ENCODE measurements at regions not wholly inside any gene's neighbourhood (a gene's known extent, or its start where the extent isn't known, plus 50 kb on each side); places are given as distances from the start of the nearest gene placed in this dataset.

DNA sequence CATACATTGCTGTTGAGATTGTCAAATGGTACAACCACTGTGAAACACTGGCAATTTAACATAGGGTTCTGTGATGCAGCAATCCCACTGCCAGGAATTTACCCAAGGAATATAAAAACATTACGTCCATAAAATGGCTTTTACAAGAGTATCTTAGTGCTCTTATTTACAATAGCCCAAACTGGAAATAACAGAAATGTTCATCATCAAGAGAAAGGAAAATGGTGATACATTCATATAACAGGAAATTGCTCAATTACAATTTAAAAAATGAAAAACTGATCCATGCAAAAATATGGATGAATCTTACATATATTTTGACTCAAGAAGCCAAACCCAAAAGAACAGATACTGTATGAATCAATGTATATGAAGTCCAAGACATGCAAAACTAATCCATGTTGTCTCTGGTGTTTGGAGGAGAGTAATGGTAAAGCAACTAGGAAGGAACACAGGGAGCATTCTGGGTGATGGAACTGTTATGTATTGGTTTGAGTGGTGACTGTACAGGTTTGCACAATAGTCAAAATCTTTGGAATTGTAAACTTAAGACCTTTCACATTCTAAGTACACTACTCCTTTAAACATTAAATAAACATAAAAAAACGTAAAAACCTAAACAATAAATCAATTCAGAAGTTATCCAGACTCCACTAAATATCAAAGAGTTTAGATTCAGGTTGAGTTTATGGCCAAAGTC, 104.8 kb upstream of the WDR75 start:
- Histone ChIP-seq H3K4me1 (ENCODE audit: control insufficient read depth, extremely low read depth, insufficient read depth, low read length) (no peaks in the 10 kb centered on the region), H3K27ac (ENCODE audit: control insufficient read depth, insufficient read depth, low read length) (no peak overlapping the region), H3K9ac (ENCODE audit: control insufficient read depth, extremely low read depth, insufficient read depth, low read length) (no peak overlapping the region), H3K79me2 (ENCODE audit: control insufficient read depth, insufficient read depth, low read length) (no peaks in the 10 kb centered on the region), H3K9me1 (ENCODE audit: control insufficient read depth, extremely low read depth, insufficient read depth, low read length) (no peaks in the 10 kb centered on the region), H4K20me1 (ENCODE audit: control insufficient read depth, extremely low read depth, insufficient read depth, low read length) (no peaks in the 10 kb centered on the region), H3K36me3 (ENCODE audit: control insufficient read depth in 2 of 2, extremely low read depth in 1 of 2, insufficient read depth in 2 of 2, low read length in 2 of 2) (no peaks in the 10 kb centered on the region), H3K4me2 (ENCODE audit: control insufficient read depth, extremely low read depth, insufficient read depth, low read depth, low read length) (no peak overlapping the region), H3K4me3 (ENCODE audit: control insufficient read depth in 2 of 3, extremely low read depth in 1 of 3, insufficient read depth in 2 of 3, low read depth in 1 of 3, low read length in 3 of 3) (no peak overlapping the region), H2AFZ (ENCODE audit: control insufficient read depth, low read length) (no peak overlapping the region), H3K9me3 (ENCODE audit: control insufficient read depth, low read depth, low read length) (no peaks in the 10 kb centered on the region), H3K27me3 (ENCODE audit: control insufficient read depth, extremely low read depth, insufficient read depth, low read length) (no peaks in the 10 kb centered on the region)
- dilution Hi-C loops (cut with MboI; ENCODE audit: extremely low pct_ligation_motif_present, low sequenced_read_pairs) = no loop called here
- TF ChIP-seq, protein P1, sequence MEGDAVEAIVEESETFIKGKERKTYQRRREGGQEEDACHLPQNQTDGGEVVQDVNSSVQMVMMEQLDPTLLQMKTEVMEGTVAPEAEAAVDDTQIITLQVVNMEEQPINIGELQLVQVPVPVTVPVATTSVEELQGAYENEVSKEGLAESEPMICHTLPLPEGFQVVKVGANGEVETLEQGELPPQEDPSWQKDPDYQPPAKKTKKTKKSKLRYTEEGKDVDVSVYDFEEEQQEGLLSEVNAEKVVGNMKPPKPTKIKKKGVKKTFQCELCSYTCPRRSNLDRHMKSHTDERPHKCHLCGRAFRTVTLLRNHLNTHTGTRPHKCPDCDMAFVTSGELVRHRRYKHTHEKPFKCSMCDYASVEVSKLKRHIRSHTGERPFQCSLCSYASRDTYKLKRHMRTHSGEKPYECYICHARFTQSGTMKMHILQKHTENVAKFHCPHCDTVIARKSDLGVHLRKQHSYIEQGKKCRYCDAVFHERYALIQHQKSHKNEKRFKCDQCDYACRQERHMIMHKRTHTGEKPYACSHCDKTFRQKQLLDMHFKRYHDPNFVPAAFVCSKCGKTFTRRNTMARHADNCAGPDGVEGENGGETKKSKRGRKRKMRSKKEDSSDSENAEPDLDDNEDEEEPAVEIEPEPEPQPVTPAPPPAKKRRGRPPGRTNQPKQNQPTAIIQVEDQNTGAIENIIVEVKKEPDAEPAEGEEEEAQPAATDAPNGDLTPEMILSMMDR (optimal IDR thresholded peaks at IDR 0.05 in 1 of 3, IDR thresholded peaks at IDR 0.05 in 1 of 3, conservative IDR thresholded peaks at IDR 0.05 in 1 of 3; ENCODE audit: extremely low read depth in 1 of 3, insufficient read depth in 2 of 3, low read length in 3 of 3) = no peak
- no peak for TF ChIP-seq EZH2 (IDR thresholded peaks at IDR 0.05; ENCODE audit: low read length)
- no peak for FAIRE-seq
- DNase-seq (ENCODE audit: low read depth, low spot score) = no peak

DNA sequence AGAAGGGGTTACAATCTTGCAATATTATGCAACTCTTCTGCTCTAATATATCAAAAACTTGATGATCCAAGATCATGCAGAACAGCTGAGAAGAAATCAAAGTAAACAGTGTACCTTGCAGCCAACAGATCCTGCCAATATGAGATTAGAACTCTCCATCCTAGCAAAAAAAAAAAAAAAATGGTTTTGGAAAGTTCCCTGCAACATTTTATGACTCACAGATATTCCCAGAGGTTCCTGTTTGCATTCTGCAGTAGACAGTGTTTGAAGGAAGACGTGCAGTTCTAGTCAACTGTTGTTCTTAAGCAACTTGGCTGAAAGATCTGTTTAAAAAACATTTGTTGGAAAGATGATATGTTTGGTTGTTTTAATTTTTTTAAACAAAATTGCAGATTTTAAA, 103.6 kb upstream of the WDR75 start:
- Histone ChIP-seq H3K4me1 (ENCODE audit: control insufficient read depth, extremely low read depth, insufficient read depth, low read length) (no peaks in the 10 kb centered on the region), H3K27ac (ENCODE audit: control insufficient read depth, insufficient read depth, low read length) (no peak overlapping the region), H3K79me2 (ENCODE audit: control insufficient read depth, insufficient read depth, low read length) (no peaks in the 10 kb centered on the region), H3K9me1 (ENCODE audit: control insufficient read depth, extremely low read depth, insufficient read depth, low read length) (no peaks in the 10 kb centered on the region), H3K36me3 (ENCODE audit: control insufficient read depth in 2 of 2, extremely low read depth in 1 of 2, insufficient read depth in 2 of 2, low read length in 2 of 2) (no peaks in the 10 kb centered on the region), H3K27me3 (ENCODE audit: control insufficient read depth, extremely low read depth, insufficient read depth, low read length) (no peaks in the 10 kb centered on the region), H3K4me3 (ENCODE audit: control insufficient read depth in 2 of 3, extremely low read depth in 1 of 3, insufficient read depth in 2 of 3, low read depth in 1 of 3, low read length in 3 of 3) (no peak overlapping the region), H4K20me1 (ENCODE audit: control insufficient read depth, extremely low read depth, insufficient read depth, low read length) (no peaks in the 10 kb centered on the region), H3K4me2 (ENCODE audit: control insufficient read depth, extremely low read depth, insufficient read depth, low read depth, low read length) (no peak overlapping the region), H3K9me3 (ENCODE audit: control insufficient read depth, low read depth, low read length) (no peaks in the 10 kb centered on the region), H2AFZ (ENCODE audit: control insufficient read depth, low read length) (no peak overlapping the region), H3K9ac (ENCODE audit: control insufficient read depth, extremely low read depth, insufficient read depth, low read length) (no peak overlapping the region)
- FAIRE-seq (no peak), DNase-seq (ENCODE audit: low read depth, low spot score) (no peak)
- dilution Hi-C loops (cut with MboI; ENCODE audit: extremely low pct_ligation_motif_present, low sequenced_read_pairs) = no loop called here
- TF ChIP-seq, protein P1 (optimal IDR thresholded peaks at IDR 0.05 in 1 of 3, IDR thresholded peaks at IDR 0.05 in 1 of 3, conservative IDR thresholded peaks at IDR 0.05 in 1 of 3; ENCODE audit: extremely low read depth in 1 of 3, insufficient read depth in 2 of 3, low read length in 3 of 3) = no peak
- TF ChIP-seq EZH2 (IDR thresholded peaks at IDR 0.05; ENCODE audit: low read length) = no peak

Measured in keratinocyte (primary cell).